GM11168 (cell line): ENCODE measurements at regions not wholly inside any gene's neighbourhood (a gene's known extent, or its start where the extent isn't known, plus 50 kb on each side); places are given as distances from the start of the nearest gene placed in this dataset.

Experiments
- in situ Hi-C: fragments of 300-500 bp; cut with MboI; formaldehyde crosslinking; loops from one replicate; pipeline ENCODE4 v1.12.0; 2022; ENCODE audit warnings: low sequenced_read_pairs; ENCODE audit not compliant: unreplicated experiment

GRCh38 chr21:14602382-14602958, 56.4 kb upstream of the SAMSN1 start:
- in situ Hi-C loops, result no loop called here

GRCh38 chr21:14600569-14601297, 54.6 kb upstream of the SAMSN1 start:
- in situ Hi-C loops, result no loop called here

- in situ Hi-C loops, result no loop called here
Measured at GRCh38 chr21:14598065-14598464, 52.0 kb upstream of the SAMSN1 start.
